ENCODE measurements at regions not wholly inside any gene's neighbourhood (a gene's known extent, or its start where the extent isn't known, plus 50 kb on each side); places are given as distances from the start of the nearest gene placed in this dataset.

- no peaks in the 10 kb centered on the region for H3K9me3 ChIP-seq (ENCODE audit: low read length)
- no peaks in the 10 kb centered on the region for H3K9me2 ChIP-seq (ENCODE audit: insufficient read depth, low read length)
- H3K79me2 ChIP-seq (ENCODE audit: insufficient read depth, low read depth, low read length), result no peaks in the 10 kb centered on the region
- intact Hi-C loops (cut with micrococcal nuclease; ENCODE audit: unreplicated experiment), result no loop called here
- no peak overlapping the region for H2AFZ ChIP-seq (ENCODE audit: low read length)
- ChIA-PET CTCF (ENCODE audit: unreplicated experiment) (no interaction called here), POLR2A (interaction anchor here (0.7 kb wide), 1 partner anchor 1160 kb away, joined by 3 read pairs; no protein-coding TSS in a partner anchor)
- no peak overlapping the region for H3K4me3 ChIP-seq (ENCODE audit: low read depth, low read length, poor library complexity, severe bottlenecking)
- BruUV-seq (replicated peaks), result no TSS peak
- DNase-seq (ENCODE audit: low spot score), result no peak
- no peaks in the 10 kb centered on the region for H3K4me1 ChIP-seq (ENCODE audit: insufficient read depth, low read length, poor library complexity, severe bottlenecking)
- no peak overlapping the region for H3K4me2 ChIP-seq (ENCODE audit: low read length)
- no peaks in the 10 kb centered on the region for H4K20me1 ChIP-seq (ENCODE audit: insufficient read depth, low read length)
- TF ChIP-seq CTCF (conservative IDR thresholded peaks at IDR 0.05; ENCODE audit: low read length), result no peak
- TF ChIP-seq EZH2phosphoT487 (IDR thresholded peaks at IDR 0.05; ENCODE audit: borderline replicate concordance, low read depth, low read length), result no peak
- no peaks in the 10 kb centered on the region for H3K36me3 ChIP-seq (ENCODE audit: insufficient read depth, low read length)
- no peak overlapping the region for H3K27ac ChIP-seq (ENCODE audit: low read depth, low read length, poor library complexity, severe bottlenecking)
These were observed 65.6 kb upstream of the KCTD3 start for GRCh38 chr1:215501496-215501895.

- H3K27ac ChIP-seq (ENCODE audit: low read depth, low read length, poor library complexity, severe bottlenecking), result no peak overlapping the region
- no peak overlapping the region for H3K4me2 ChIP-seq (ENCODE audit: low read length)
- intact Hi-C loops (cut with micrococcal nuclease; ENCODE audit: unreplicated experiment), result no loop called here
- no peaks in the 10 kb centered on the region for H3K36me3 ChIP-seq (ENCODE audit: insufficient read depth, low read length)
- no peaks in the 10 kb centered on the region for H3K79me2 ChIP-seq (ENCODE audit: insufficient read depth, low read depth, low read length)
- no peaks in the 10 kb centered on the region for H3K9me3 ChIP-seq (ENCODE audit: low read length)
- no TSS peak for BruUV-seq (replicated peaks)
- TF ChIP-seq CTCF (conservative IDR thresholded peaks at IDR 0.05; ENCODE audit: low read length) (no peak), EZH2phosphoT487 (IDR thresholded peaks at IDR 0.05; ENCODE audit: borderline replicate concordance, low read depth, low read length) (no peak)
- no peak for DNase-seq (ENCODE audit: low spot score)
- H4K20me1 ChIP-seq (ENCODE audit: insufficient read depth, low read length), result no peaks in the 10 kb centered on the region
- H2AFZ ChIP-seq (ENCODE audit: low read length), result no peak overlapping the region
- CTCF ChIA-PET (ENCODE audit: unreplicated experiment), result no interaction called here
- POLR2A ChIA-PET, result interaction anchor here (1.0 kb wide), 1 partner anchor 15 kb away, joined by 3 read pairs; no protein-coding TSS in a partner anchor
- H3K9me2 ChIP-seq (ENCODE audit: insufficient read depth, low read length), result no peaks in the 10 kb centered on the region
- H3K4me1 ChIP-seq (ENCODE audit: insufficient read depth, low read length, poor library complexity, severe bottlenecking), result no peaks in the 10 kb centered on the region
- no peak overlapping the region for H3K4me3 ChIP-seq (ENCODE audit: low read depth, low read length, poor library complexity, severe bottlenecking)
These were observed 65.0 kb upstream of the KCTD3 start for GRCh38 chr1:215502081-215502480.

- POLR2A ChIA-PET, result interaction anchor here (0.5 kb wide), 1 partner anchor 148 kb away, joined by 5 read pairs; no protein-coding TSS in a partner anchor
- Histone ChIP-seq H3K9me2 (ENCODE audit: insufficient read depth, low read length) (no peaks in the 10 kb centered on the region), H3K4me1 (ENCODE audit: insufficient read depth, low read length, poor library complexity, severe bottlenecking) (no peaks in the 10 kb centered on the region), H2AFZ (ENCODE audit: low read length) (no peak overlapping the region), H3K36me3 (ENCODE audit: insufficient read depth, low read length) (no peaks in the 10 kb centered on the region), H3K4me3 (ENCODE audit: low read depth, low read length, poor library complexity, severe bottlenecking) (no peak overlapping the region), H3K9me3 (ENCODE audit: low read length) (no peaks in the 10 kb centered on the region), H4K20me1 (ENCODE audit: insufficient read depth, low read length) (no peaks in the 10 kb centered on the region), H3K27ac (ENCODE audit: low read depth, low read length, poor library complexity, severe bottlenecking) (no peak overlapping the region), H3K79me2 (ENCODE audit: insufficient read depth, low read depth, low read length) (no peaks in the 10 kb centered on the region), H3K4me2 (ENCODE audit: low read length) (no peak overlapping the region)
- CTCF ChIA-PET (ENCODE audit: unreplicated experiment), result no interaction called here
- BruUV-seq (replicated peaks), result no TSS peak
- DNase-seq (ENCODE audit: low spot score), result no peak
- intact Hi-C loops (cut with micrococcal nuclease; ENCODE audit: unreplicated experiment), result no loop called here
- TF ChIP-seq CTCF (conservative IDR thresholded peaks at IDR 0.05; ENCODE audit: low read length) (no peak), EZH2phosphoT487 (IDR thresholded peaks at IDR 0.05; ENCODE audit: borderline replicate concordance, low read depth, low read length) (no peak)
These were observed 60.0 kb upstream of the KCTD3 start for GRCh38 chr1:215507119-215507518.

Measured in OCI-LY7 (cell line).